ENCODE measurements at regions not wholly inside any gene's neighbourhood (a gene's known extent, or its start where the extent isn't known, plus 50 kb on each side); places are given as distances from the start of the nearest gene placed in this dataset.

GRCh38 chr7:46366526-46366925 lies 445.5 kb upstream of the IGFBP3 start:
- H3K27ac Mint-ChIP-seq (ENCODE audit: unreplicated experiment): no peak overlapping the region
- TF ChIP-seq EZH2 (IDR thresholded peaks at IDR 0.05; ENCODE audit: insufficient read depth, low read length) (no peak), CTCF (IDR thresholded peaks at IDR 0.05; ENCODE audit: insufficient read depth, low read depth, low read length) (no peak)
- H3K36me3 Mint-ChIP-seq (ENCODE audit: low read depth, unreplicated experiment): no peaks in the 10 kb centered on the region
- H3K4me3 Mint-ChIP-seq (ENCODE audit: unreplicated experiment): no peak overlapping the region
- no peaks in the 10 kb centered on the region for H3K27me3 Mint-ChIP-seq (ENCODE audit: low read depth, unreplicated experiment)
- peaks cover 6% of the 10 kb centered on the region for H3K4me1 ChIP-seq (ENCODE audit: insufficient read depth, low read length)
- H3K27ac ChIP-seq (ENCODE audit: low read depth, low read length): no peak overlapping the region
- H2AFZ ChIP-seq (ENCODE audit: low read depth, low read length): no peak overlapping the region
- H3K36me3 ChIP-seq (ENCODE audit: insufficient read depth, low read length): no peaks in the 10 kb centered on the region
- no peaks in the 10 kb centered on the region for H3K9me3 Mint-ChIP-seq (ENCODE audit: unreplicated experiment)
- H3K27me3 ChIP-seq (ENCODE audit: insufficient read depth, low read length): no peaks in the 10 kb centered on the region
- no peak overlapping the region for H3K4me3 ChIP-seq (ENCODE audit: insufficient read depth, low read depth, low read length)
- FAIRE-seq (peak; percentile 66), DNase-seq (ENCODE audit: low read depth) (no peak)
- no peaks in the 10 kb centered on the region for H3K9me3 ChIP-seq (ENCODE audit: insufficient read depth, low read depth, low read length)
- no peaks in the 10 kb centered on the region for H3K79me2 ChIP-seq (ENCODE audit: insufficient read depth, low read length)
- no peak overlapping the region for H3K4me2 ChIP-seq (ENCODE audit: low read length)
- H3K9ac ChIP-seq (ENCODE audit: low read length): no peak overlapping the region
- H4K20me1 ChIP-seq (ENCODE audit: insufficient read depth, low read length): no peaks in the 10 kb centered on the region
- H3K4me1 Mint-ChIP-seq (ENCODE audit: low read depth, unreplicated experiment): no peaks in the 10 kb centered on the region

DNA sequence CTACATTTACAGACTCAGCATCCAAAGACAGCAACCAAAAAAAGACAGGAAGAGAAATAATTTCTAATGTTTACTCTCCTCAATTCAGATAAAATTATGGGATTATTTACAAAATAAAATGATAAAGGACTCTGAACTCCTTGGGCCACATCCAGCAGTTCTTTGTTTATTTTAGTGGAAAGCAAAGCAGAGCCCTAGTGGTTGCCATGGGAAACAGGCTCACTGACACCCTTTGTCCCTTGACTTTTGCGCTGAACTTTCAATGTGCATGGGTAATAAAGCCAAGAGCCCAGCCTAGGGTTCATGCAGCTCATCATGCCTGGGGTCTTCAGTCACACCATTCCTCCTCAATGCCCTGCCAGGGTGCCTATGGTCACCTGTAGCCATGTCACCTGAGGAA lies 442.6 kb upstream of the IGFBP3 start:
- H3K4me1 Mint-ChIP-seq (ENCODE audit: low read depth, unreplicated experiment): no peaks in the 10 kb centered on the region
- no peaks in the 10 kb centered on the region for H3K4me1 ChIP-seq (ENCODE audit: insufficient read depth, low read length)
- no peaks in the 10 kb centered on the region for H3K27me3 Mint-ChIP-seq (ENCODE audit: low read depth, unreplicated experiment)
- H3K36me3 ChIP-seq (ENCODE audit: insufficient read depth, low read length): no peaks in the 10 kb centered on the region
- no peaks in the 10 kb centered on the region for H4K20me1 ChIP-seq (ENCODE audit: insufficient read depth, low read length)
- no peak overlapping the region for H3K4me2 ChIP-seq (ENCODE audit: low read length)
- DNase-seq (ENCODE audit: low read depth): no peak
- H3K27ac Mint-ChIP-seq (ENCODE audit: unreplicated experiment): no peak overlapping the region
- H3K4me3 Mint-ChIP-seq (ENCODE audit: unreplicated experiment): no peak overlapping the region
- H3K9me3 Mint-ChIP-seq (ENCODE audit: unreplicated experiment): no peaks in the 10 kb centered on the region
- no peak overlapping the region for H3K27ac ChIP-seq (ENCODE audit: low read depth, low read length)
- H2AFZ ChIP-seq (ENCODE audit: low read depth, low read length): no peak overlapping the region
- H3K36me3 Mint-ChIP-seq (ENCODE audit: low read depth, unreplicated experiment): no peaks in the 10 kb centered on the region
- no peak for FAIRE-seq
- no peak overlapping the region for H3K9ac ChIP-seq (ENCODE audit: low read length)
- H3K9me3 ChIP-seq (ENCODE audit: insufficient read depth, low read depth, low read length): no peaks in the 10 kb centered on the region
- TF ChIP-seq CTCF (IDR thresholded peaks at IDR 0.05; ENCODE audit: insufficient read depth, low read depth, low read length) (peak; percentile 5), EZH2 (IDR thresholded peaks at IDR 0.05; ENCODE audit: insufficient read depth, low read length) (no peak)
- no peak overlapping the region for H3K4me3 ChIP-seq (ENCODE audit: insufficient read depth, low read depth, low read length)
- no peaks in the 10 kb centered on the region for H3K79me2 ChIP-seq (ENCODE audit: insufficient read depth, low read length)
- no peaks in the 10 kb centered on the region for H3K27me3 ChIP-seq (ENCODE audit: insufficient read depth, low read length)

DNA sequence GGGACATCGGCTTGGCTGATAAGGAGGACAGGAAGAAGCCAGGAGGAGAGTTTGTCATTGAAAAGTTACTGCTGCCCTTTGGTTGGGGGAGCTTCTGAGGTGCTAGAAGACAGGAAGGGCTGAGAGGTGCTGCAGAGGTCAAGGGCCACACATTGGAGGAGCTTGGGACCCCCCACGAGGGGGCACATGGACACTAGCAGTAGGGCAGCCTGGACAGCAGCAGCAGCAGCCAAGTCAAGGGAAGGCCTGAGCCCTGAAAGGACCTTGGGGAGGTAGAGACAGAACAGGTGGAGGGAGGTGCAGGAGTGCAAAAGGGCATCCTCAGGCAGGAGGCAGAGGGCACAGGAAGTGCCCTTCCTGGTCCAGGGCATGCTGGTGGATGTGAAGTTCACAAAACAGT lies 439.7 kb upstream of the IGFBP3 start:
- no peak overlapping the region for H3K4me3 Mint-ChIP-seq (ENCODE audit: unreplicated experiment)

More for the DNA sequence above, 439.7 kb upstream of the IGFBP3 start:
- H3K36me3 Mint-ChIP-seq (ENCODE audit: low read depth, unreplicated experiment): no peaks in the 10 kb centered on the region
- Histone ChIP-seq H3K79me2 (ENCODE audit: insufficient read depth, low read length) (no peaks in the 10 kb centered on the region), H3K36me3 (ENCODE audit: insufficient read depth, low read length) (no peaks in the 10 kb centered on the region), H3K4me1 (ENCODE audit: insufficient read depth, low read length) (no peaks in the 10 kb centered on the region), H3K27me3 (ENCODE audit: insufficient read depth, low read length) (no peaks in the 10 kb centered on the region), H3K27ac (ENCODE audit: low read depth, low read length) (no peak overlapping the region), H3K9ac (ENCODE audit: low read length) (no peak overlapping the region), H2AFZ (ENCODE audit: low read depth, low read length) (no peak overlapping the region), H3K4me3 (ENCODE audit: insufficient read depth, low read depth, low read length) (no peak overlapping the region), H3K4me2 (ENCODE audit: low read length) (no peak overlapping the region), H4K20me1 (ENCODE audit: insufficient read depth, low read length) (no peaks in the 10 kb centered on the region), H3K9me3 (ENCODE audit: insufficient read depth, low read depth, low read length) (no peaks in the 10 kb centered on the region)
- TF ChIP-seq CTCF (IDR thresholded peaks at IDR 0.05; ENCODE audit: insufficient read depth, low read depth, low read length): no peak
- TF ChIP-seq EZH2 (IDR thresholded peaks at IDR 0.05; ENCODE audit: insufficient read depth, low read length): no peak
- no peak for FAIRE-seq
- no peak for DNase-seq (ENCODE audit: low read depth)
- no peaks in the 10 kb centered on the region for H3K9me3 Mint-ChIP-seq (ENCODE audit: unreplicated experiment)
- H3K27me3 Mint-ChIP-seq (ENCODE audit: low read depth, unreplicated experiment): peaks cover 3% of the 10 kb centered on the region
- H3K27ac Mint-ChIP-seq (ENCODE audit: unreplicated experiment): no peak overlapping the region
- peaks cover 1% of the 10 kb centered on the region for H3K4me1 Mint-ChIP-seq (ENCODE audit: low read depth, unreplicated experiment)
